GM21717 (cell line): ENCODE measurements at regions not wholly inside any gene's neighbourhood (a gene's known extent, or its start where the extent isn't known, plus 50 kb on each side); places are given as distances from the start of the nearest gene placed in this dataset.
"Not testable (repeated sequence)": the region's sequence is repeated elsewhere in the genome, so short reads cannot be mapped to it uniquely, and the experiment has no call there.

Experiments
- ATAC-seq: cut with Tn5 transposase; IDR thresholded peaks from one replicate; pipeline ENCODE4 v1.9.1; 2021; ENCODE audit warnings: mild to moderate bottlenecking, moderate library complexity; ENCODE audit not compliant: unreplicated experiment

GRCh38 chr13:50154697-50155096 is 139.5 kb downstream of the KCNRG start:
- ATAC-seq, result no peak

- ATAC-seq, result no peak
Measured at GRCh38 chr13:50156140-50156539, 140.9 kb downstream of the KCNRG start.

- ATAC-seq, result no peak
Measured at GRCh38 chr13:50156561-50157127, 141.4 kb downstream of the KCNRG start.

- ATAC-seq, result no peak
Measured at GRCh38 chr13:50158385-50159165, 143.3 kb downstream of the KCNRG start.

- no peak for ATAC-seq
Measured at GRCh38 chr13:50159607-50160006, 144.4 kb downstream of the KCNRG start.

GRCh38 chr13:50161052-50161451 is 145.8 kb downstream of the KCNRG start:
- no peak for ATAC-seq

- no peak for ATAC-seq
Measured at GRCh38 chr13:50162001-50162400, 146.8 kb downstream of the KCNRG start.

GRCh38 chr13:50162567-50162966 is 147.3 kb downstream of the KCNRG start:
- ATAC-seq, result no peak

- no peak for ATAC-seq
Measured at GRCh38 chr13:50167224-50167947, 152.1 kb downstream of the KCNRG start.

GRCh38 chr13:50167967-50168366 is 152.7 kb downstream of the KCNRG start:
- ATAC-seq, result no peak

- ATAC-seq, result no peak
Measured at GRCh38 chr13:50168786-50169185, 153.5 kb downstream of the KCNRG start.

- ATAC-seq, result no peak
Measured at GRCh38 chr13:50170447-50171037, 155.3 kb downstream of the KCNRG start.

- no peak for ATAC-seq
Measured at GRCh38 chr13:50171590-50172282, 156.5 kb downstream of the KCNRG start.

- not testable (repeated sequence) for ATAC-seq
Measured at GRCh38 chr13:50173045-50173444, 157.8 kb downstream of the KCNRG start.

GRCh38 chr13:50174630-50175029 is 159.4 kb downstream of the KCNRG start:
- ATAC-seq, result no peak

GRCh38 chr13:50179977-50180376 is 164.7 kb downstream of the KCNRG start:
- ATAC-seq, result no peak

- ATAC-seq, result not testable (repeated sequence)
Measured at GRCh38 chr13:50185769-50186763, 170.8 kb downstream of the KCNRG start.

- no peak for ATAC-seq
Measured at GRCh38 chr13:50187352-50188029, 172.2 kb downstream of the KCNRG start.

- ATAC-seq, result no peak
Measured at GRCh38 chr13:50188696-50189095, 173.5 kb downstream of the KCNRG start.
